ENCODE measurements at regions not wholly inside any gene's neighbourhood (a gene's known extent, or its start where the extent isn't known, plus 50 kb on each side); places are given as distances from the start of the nearest gene placed in this dataset.

DNA sequence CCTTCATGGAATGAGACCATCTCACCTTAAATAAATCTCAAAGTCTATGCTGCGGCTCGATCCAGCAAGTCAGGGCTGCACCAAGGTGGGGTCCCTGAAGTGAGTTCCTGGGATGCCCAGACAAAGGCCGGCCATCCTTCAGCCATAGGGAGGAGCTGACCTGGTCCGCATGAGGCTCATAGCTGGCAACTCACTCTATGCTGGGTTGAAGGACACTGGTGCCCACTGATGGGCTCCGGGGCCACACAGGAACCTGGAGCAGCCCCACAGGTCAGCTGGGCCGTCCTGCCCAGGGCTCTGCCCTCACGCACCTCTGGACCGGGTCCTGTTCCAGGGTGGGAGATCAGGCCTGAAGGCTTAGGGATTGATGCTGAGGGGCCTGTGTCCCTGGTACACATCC is 1339.3 kb downstream of the TBC1D22A start:
- Mint-ChIP-seq H3K9me3 (no peaks in the 10 kb centered on the region), H3K4me1 (peaks cover 46% of the 10 kb centered on the region), H3K27ac (no peak overlapping the region), H3K4me3 (no peak overlapping the region), H3K27me3 (peaks cover 40% of the 10 kb centered on the region)
- ATAC-seq (no peak), DNase-seq (no peak)

DNA sequence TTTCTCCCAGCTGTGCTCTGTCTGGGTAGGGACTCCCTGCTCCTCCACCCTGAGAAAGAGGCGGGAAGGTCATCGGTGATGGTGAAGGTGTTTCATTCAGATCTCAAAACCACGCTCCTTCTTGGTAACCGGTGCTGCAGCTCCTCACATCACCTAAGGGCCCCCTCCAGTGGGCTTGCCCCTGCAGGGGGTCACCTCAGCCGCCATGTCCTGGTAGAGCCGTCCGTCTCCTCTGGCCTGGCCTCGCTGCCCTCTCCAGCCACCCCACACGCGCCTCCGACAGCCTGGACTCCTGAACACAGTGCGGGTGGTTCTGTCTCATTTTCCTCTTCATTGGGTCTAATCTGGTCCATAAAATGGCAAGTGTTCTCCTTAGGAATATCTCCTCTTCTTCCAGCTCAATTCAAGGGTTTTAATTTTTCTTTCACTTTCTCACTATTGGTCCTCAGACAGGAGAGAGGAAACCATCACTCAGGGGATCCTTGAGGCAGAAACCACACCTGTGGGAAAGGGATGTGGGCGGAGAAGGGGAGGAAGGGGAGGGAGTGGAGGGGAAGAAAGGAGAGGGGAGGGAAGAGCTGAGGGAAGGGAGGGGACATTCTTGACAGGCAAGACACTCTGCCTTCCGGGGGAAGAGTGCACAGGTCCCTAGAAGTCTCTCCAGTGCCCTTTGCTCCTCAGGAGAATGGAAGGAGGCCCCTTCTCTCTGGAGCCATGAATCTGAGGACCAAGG is 1338.4 kb downstream of the TBC1D22A start:
- peaks cover 46% of the 10 kb centered on the region for H3K4me1 Mint-ChIP-seq
- H3K4me3 Mint-ChIP-seq, result peak overlapping the region in 1 of 2 donors; percentile 9
- peaks cover 33% of the 10 kb centered on the region for H3K27me3 Mint-ChIP-seq
- ATAC-seq (no peak), DNase-seq (no peak)
- H3K9me3 Mint-ChIP-seq, result no peaks in the 10 kb centered on the region
- peak overlapping the region; percentile 6 to 28 for H3K27ac Mint-ChIP-seq

DNA sequence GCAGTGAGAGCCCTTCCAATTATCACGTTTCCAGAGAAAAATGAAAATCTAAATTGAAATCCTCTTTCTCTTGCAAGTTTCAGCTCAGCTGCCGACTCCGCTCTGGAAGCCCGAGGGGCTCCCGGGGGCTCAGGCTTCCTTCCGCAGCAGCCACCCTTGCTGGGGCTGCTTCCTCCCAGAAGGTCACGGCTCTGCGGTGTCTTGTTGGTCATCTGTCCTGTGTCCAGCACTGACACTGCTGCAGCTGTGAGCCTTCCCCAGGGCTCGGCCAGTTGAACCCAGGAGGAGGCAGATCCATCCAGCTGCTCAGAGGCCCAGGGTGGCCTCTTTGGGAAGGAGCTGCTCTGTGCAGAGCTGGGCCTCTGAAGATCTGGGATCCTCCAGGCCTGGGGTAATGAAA is 1337.2 kb downstream of the TBC1D22A start:
- DNase-seq (no peak), ATAC-seq (no peak)
- peaks cover 21% of the 10 kb centered on the region for H3K27me3 Mint-ChIP-seq
- H3K4me3 Mint-ChIP-seq, result no peak overlapping the region
- peaks cover 46% of the 10 kb centered on the region for H3K4me1 Mint-ChIP-seq
- peak overlapping the region in 1 of 2 donors; percentile 75 for H3K27ac Mint-ChIP-seq
- no peaks in the 10 kb centered on the region for H3K9me3 Mint-ChIP-seq

DNA sequence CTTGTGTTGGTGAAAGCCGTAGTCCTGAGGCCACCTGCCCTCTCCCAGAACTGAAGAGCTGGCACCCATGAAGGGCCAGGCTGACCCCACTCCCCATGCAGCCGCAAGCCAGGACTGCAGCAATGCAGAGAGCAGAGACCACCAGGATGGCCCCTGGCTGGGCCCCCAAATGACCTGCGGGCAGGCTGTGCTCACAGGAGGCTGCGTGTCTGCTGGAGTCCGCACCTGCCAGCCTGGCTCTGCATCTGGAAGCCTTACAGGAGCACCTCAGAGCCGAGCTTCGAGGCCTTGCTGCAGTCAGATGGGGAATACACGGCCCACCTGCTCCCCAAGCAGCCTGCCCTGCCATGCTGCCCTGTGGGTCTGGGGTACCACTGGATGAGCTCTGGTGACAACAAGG is 1336.8 kb downstream of the TBC1D22A start:
- Mint-ChIP-seq H3K4me3 (no peak overlapping the region), H3K27ac (peak overlapping the region in 1 of 2 donors; percentile 38), H3K9me3 (no peaks in the 10 kb centered on the region), H3K4me1 (peaks cover 46% of the 10 kb centered on the region), H3K27me3 (peaks cover 17% of the 10 kb centered on the region)
- ATAC-seq (no peak), DNase-seq (no peak)

DNA sequence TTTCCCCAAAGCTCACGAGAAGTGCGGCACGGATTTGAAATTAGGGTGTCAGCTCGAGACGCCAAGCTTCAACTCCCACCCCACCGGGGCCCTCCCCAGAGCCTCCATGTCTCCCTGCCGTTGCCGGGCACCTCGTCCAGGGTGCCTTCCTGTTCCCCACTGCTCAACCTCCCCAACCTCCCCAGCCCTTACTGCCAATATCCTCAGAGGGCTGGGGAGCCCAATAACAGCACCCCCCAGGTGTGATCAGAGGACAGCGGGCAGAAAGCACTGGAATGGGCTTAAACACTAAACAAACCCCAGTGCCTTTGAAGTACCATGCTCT is 1336.4 kb downstream of the TBC1D22A start:
- Mint-ChIP-seq H3K27ac (peak overlapping the region in 1 of 2 donors; percentile 78), H3K27me3 (peaks cover 13% of the 10 kb centered on the region), H3K4me3 (peak overlapping the region in 1 of 2 donors; percentile 2), H3K4me1 (peaks cover 46% of the 10 kb centered on the region), H3K9me3 (no peaks in the 10 kb centered on the region)
- no peak for DNase-seq
- no peak for ATAC-seq

DNA sequence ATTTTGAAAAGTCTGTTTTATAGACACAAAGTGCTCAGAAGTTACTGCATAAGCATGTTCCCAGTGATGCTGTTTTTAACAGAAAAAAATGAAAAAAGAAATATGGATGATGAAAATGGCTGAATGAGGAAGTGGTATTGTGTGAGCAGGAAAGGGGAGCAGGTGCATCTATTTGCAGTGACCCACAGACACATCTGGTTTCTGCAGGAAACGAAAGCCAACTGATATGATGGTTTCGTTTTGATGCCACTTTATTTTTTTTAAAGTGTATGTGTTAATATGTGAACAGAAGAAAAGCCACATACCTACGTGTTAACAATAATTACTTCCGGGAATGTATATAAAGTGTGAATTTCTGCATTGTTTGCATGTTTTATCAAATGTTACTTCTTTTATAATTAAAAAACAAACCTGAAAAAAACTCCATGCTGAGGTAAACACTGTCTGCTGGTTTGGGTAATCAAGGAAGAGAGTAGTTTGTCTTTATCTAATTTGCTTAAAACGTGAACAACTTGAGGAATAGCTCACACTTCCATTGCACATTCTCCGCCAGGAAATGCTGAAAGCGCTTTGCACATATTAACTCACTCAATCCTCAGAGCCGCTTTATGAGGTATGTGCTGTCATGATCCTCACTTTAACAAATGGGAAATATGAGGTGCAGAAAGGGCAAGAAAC is 1335.9 kb downstream of the TBC1D22A start:
- Mint-ChIP-seq H3K4me3 (peak overlapping the region; percentile 2 to 18), H3K27ac (peak overlapping the region; percentile 90 to 98), H3K9me3 (no peaks in the 10 kb centered on the region), H3K27me3 (peaks cover 8% of the 10 kb centered on the region), H3K4me1 (peaks cover 46% of the 10 kb centered on the region)
- DNase-seq, result peak; percentile 12 to 45
- peak; percentile 93 for ATAC-seq

DNA sequence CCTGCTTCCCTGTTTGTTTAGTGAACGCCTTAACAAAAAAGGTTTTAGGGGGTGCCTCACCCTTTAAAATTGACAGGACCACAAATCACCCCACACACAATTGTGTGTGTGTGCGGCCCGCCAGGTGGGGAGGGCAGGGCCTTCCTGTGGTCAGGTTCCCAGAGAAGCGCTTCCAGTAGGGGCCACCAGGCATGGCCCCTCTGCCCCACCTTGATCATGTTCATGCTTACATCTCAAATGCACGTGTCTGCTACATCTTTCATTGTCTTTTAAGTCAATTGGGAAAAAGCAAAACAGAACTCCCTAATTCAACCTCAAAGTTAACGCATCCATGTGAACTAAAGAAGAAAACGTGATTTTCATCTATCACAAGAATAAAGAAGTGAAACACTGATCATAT is 1335.3 kb downstream of the TBC1D22A start:
- H3K4me3 Mint-ChIP-seq, result peak overlapping the region; percentile 2 to 18
- ATAC-seq (no peak), DNase-seq (no peak)
- peaks cover 46% of the 10 kb centered on the region for H3K4me1 Mint-ChIP-seq
- peaks cover 3% of the 10 kb centered on the region for H3K27me3 Mint-ChIP-seq
- no peaks in the 10 kb centered on the region for H3K9me3 Mint-ChIP-seq
- peak overlapping the region; percentile 90 to 98 for H3K27ac Mint-ChIP-seq

DNA sequence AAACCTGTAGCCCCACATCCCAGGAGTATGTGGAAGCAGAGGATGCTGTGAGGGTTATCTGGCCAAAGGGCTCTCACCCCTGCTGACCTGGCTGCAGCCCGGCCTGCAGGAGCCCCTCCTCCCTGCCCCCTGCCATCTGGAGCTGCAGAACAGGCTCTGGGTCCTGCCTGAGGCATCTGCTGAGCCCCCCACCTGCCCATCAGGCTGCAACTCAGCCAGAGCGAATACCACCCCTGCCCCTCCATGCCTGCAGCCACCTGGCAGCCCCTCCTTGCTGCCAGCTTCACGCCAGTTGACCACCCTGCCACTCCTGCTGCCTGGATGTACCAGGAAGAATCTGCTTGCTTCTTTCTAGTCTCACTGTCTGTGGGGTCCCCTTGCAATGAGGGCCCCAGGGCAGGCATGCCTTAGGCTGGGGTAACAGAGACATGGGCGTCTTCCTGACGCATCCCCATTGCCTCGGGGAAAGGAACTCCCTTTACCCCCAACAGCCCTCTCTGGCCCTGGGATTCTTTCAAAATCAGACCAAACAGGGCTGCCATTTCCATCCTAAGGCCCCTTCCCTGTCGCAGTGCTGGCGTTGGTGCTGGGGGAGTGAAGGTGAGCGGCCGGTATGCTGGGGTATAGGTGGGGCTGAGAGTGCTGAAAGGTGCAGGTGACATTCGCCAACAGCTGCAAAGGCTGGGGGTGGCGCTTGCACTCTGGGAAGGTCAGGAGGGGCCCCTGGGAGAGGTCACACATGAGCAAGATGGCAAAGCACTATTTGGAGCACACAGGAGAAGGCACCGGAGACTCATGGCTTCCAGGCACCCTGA is 1334.6 kb downstream of the TBC1D22A start:
- ATAC-seq, result no peak
- H3K9me3 Mint-ChIP-seq, result no peaks in the 10 kb centered on the region
- peaks cover 46% of the 10 kb centered on the region for H3K4me1 Mint-ChIP-seq
- peak overlapping the region; percentile 71 to 93 for H3K27ac Mint-ChIP-seq
- no peaks in the 10 kb centered on the region for H3K27me3 Mint-ChIP-seq
- H3K4me3 Mint-ChIP-seq, result peak overlapping the region; percentile 12 to 50
- no peak for DNase-seq

DNA sequence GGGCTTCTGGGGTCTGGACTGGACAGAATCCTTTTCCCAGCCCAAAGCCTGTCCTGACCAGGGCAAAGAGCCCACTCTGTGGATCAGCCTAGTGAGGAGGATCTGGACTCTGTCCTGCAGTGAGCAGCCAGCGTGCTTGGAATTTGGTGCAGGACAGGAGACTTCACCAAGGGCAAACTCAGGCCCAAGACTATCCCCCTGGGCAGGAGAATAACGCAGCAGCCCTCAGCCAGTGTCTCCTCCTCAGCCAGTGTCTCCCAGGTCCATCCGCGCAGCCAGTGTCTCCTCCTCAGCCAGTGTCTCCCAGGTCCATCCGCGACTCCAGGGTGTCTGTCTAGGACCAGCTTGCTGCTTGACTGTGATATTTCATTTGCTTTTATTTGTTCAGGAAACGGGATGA is 1334.0 kb downstream of the TBC1D22A start:
- no peaks in the 10 kb centered on the region for H3K9me3 Mint-ChIP-seq
- H3K27me3 Mint-ChIP-seq, result no peaks in the 10 kb centered on the region
- DNase-seq (no peak), ATAC-seq (no peak)
- H3K27ac Mint-ChIP-seq, result peak overlapping the region in 1 of 2 donors; percentile 27
- peaks cover 46% of the 10 kb centered on the region for H3K4me1 Mint-ChIP-seq
- no peak overlapping the region for H3K4me3 Mint-ChIP-seq

DNA sequence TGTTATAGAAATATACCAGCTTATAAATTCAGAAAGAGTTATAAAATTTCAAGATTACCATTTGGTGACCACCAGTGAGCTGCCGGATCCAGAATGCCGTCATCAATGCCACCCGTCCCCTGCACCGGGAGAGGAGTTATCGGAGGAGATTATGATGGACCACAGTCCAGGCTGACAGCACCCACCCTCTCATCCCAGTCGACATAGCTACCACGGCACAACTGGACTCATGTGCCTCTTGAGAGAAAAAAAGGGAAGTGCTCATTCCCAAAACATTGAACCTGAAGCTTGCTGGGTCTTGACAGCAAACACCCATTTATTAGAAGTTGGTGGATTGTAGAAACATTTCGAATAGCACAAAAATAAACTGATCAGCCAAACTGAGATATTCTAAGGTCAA is 1331.5 kb downstream of the TBC1D22A start:
- no peak for DNase-seq
- Mint-ChIP-seq H3K4me1 (peaks cover 31% of the 10 kb centered on the region), H3K27me3 (no peaks in the 10 kb centered on the region), H3K9me3 (no peaks in the 10 kb centered on the region), H3K27ac (no peak overlapping the region), H3K4me3 (no peak overlapping the region)
- ATAC-seq, result no peak

DNA sequence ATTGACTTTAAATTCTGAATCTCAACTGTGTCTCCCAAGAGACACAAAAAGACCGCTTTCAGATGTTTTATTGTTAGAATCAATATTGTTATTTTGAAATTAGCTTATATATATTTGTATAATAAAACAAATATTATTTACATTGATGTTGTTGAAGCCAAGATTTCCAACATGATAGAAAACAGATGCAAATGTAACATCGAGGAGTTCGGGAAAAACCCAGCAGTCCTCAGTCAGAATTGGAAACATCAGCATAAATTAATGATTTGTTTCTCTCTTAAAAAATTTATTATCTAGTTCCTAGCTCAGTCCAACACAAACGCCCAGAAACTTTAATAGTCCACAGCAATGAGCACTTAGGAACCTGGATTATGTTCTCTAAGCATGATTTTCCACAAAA is 1330.4 kb downstream of the TBC1D22A start:
- Mint-ChIP-seq H3K27ac (no peak overlapping the region), H3K9me3 (no peaks in the 10 kb centered on the region), H3K4me3 (no peak overlapping the region), H3K27me3 (no peaks in the 10 kb centered on the region), H3K4me1 (peaks cover 20% of the 10 kb centered on the region)
- ATAC-seq (no peak), DNase-seq (no peak)

DNA sequence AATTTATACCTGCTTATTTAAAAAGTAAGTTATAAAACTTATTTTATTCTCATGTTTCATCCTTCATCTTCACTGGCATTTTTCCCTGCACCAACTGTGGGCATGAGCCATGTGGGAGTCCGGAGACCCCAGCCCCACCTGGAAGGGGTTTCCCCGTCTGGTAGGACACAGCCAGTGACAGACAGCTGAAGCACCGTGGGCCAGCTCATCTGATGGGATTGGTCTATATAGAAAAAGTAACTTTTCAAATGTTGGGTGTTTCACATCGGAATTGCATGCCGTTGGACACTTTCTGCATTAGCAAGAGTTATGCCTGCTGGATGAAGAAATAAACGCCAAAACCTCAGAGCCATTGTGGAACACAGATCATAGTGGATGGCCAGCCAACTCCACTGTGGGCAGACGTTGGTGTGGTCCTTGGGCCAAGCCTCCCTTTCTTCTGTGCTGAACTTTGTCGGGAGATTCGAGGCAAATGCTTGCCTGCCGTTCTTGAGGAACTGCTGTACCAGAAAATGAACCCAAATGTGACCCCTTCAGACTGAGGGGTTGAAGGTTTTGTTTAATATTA is 1329.3 kb downstream of the TBC1D22A start:
- Mint-ChIP-seq H3K4me3 (no peak overlapping the region), H3K27me3 (no peaks in the 10 kb centered on the region), H3K9me3 (no peaks in the 10 kb centered on the region), H3K4me1 (peaks cover 8% of the 10 kb centered on the region), H3K27ac (no peak overlapping the region)
- ATAC-seq (no peak), DNase-seq (no peak)

DNA sequence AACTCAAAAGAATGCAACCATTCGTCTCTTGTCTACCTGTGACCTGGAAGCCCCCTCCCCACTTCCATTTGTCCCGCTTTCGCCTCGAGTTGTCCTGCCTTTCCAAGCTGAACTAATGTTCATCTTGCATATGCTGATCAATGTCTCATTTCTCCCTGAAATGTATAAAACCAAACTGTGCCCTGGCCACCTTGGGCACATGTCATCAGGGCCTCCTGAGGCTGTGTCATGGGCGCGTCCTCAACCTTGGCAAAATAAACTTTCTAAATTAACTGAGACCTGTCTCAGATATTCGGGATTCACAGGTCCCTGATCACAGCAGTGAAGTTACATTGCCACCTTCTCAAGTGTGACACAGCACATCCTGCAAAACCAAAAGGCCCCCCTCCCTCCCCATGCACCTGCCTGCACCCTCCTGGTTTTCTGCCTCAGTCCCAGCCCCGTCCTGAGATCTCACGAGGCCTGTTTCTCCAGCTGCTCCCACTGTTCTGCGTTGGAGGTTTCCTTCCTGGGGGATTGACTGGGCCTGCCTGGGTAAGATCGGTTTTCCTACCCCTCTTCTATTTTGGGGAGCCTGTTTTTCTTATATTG is 1328.7 kb downstream of the TBC1D22A start:
- peak overlapping the region in 1 of 2 donors; percentile 9 for H3K27ac Mint-ChIP-seq
- DNase-seq (no peak), ATAC-seq (no peak)
- no peaks in the 10 kb centered on the region for H3K9me3 Mint-ChIP-seq
- H3K4me1 Mint-ChIP-seq, result peaks cover 7% of the 10 kb centered on the region
- H3K27me3 Mint-ChIP-seq, result no peaks in the 10 kb centered on the region
- no peak overlapping the region for H3K4me3 Mint-ChIP-seq

DNA sequence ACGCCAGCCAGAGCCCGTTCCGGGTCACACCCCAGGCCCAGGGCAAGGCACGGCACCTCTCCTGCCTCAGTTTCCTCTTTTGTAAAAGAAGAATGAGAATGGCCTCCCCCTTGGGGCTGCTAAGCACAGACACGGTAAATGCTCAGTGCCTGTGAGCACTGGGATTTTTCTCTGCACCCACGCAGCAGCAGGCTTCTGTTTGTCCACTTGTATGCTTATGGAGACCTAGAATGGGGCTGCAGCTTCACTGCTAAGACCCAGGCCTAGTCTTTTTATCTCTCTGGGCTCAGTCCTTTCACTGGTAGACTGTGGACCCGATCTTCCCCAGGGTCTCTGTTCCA is 1327.9 kb downstream of the TBC1D22A start:
- H3K9me3 Mint-ChIP-seq, result no peaks in the 10 kb centered on the region
- ATAC-seq (no peak), DNase-seq (no peak)
- no peak overlapping the region for H3K4me3 Mint-ChIP-seq
- H3K4me1 Mint-ChIP-seq, result peaks cover 7% of the 10 kb centered on the region
- H3K27me3 Mint-ChIP-seq, result peaks cover 7% of the 10 kb centered on the region
- no peak overlapping the region for H3K27ac Mint-ChIP-seq

DNA sequence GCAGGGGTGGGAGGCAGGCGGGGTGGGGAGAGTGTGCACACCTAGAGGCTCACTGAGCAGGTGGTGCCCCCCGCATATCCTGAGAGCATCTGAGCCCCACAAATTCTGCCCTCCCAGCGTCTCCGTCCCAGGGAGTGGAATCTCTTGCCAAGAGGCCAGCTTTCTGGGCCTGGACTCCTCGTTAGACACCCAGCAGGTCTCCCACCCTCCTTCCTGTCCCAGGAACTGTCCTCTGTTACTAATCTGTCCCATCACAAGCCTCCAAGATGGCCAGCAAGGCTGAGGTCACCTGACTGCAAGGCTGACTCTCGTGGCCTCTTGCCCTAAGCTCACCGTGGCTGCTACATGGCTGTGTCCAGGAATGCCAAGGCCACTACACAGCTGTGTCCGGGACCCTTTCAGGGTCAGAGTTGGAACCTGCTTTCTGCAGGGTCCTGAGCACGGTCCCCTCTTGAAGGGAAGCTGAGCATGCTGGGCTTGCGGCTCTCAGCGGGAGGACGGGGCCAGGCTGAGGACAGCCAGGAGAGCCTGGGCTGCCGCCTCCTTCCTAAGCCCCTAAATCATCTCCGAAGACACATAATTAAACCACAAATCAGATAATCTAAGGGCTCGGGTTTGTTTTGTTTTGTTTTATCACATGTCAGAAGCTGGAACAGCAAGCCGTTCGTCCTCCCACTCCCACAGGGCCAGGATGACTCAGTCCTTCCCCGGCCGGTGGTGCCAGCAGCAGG is 1327.3 kb downstream of the TBC1D22A start:
- no peak overlapping the region for H3K4me3 Mint-ChIP-seq
- H3K27ac Mint-ChIP-seq, result peak overlapping the region in 1 of 2 donors; percentile 71
- H3K27me3 Mint-ChIP-seq, result peaks cover 13% of the 10 kb centered on the region
- H3K9me3 Mint-ChIP-seq, result no peaks in the 10 kb centered on the region
- H3K4me1 Mint-ChIP-seq, result peaks cover 9% of the 10 kb centered on the region
- ATAC-seq (no peak), DNase-seq (no peak)

Data from stimulated activated naive CD8-positive, alpha-beta T cell treated with anti-CD3 and anti-CD28 coated beads, Interleukin-15, amount 100 ng/mL, for 72 hours (primary cell).